Adrenal gland (tissue), 5 donors: ENCODE measurements at regions not wholly inside any gene's neighbourhood (a gene's known extent, or its start where the extent isn't known, plus 50 kb on each side); places are given as distances from the start of the nearest gene placed in this dataset.

Experiments
- POLR2A ChIP-seq, 2 donors: fragments of 450-650 bp; IDR thresholded peaks; one replicate each; pipeline ENCODE4 v1.6.1; 2017; ENCODE audit warnings: antibody characterized with exemption in 2 of 2, mild to moderate bottlenecking in 2 of 2, moderate library complexity in 1 of 2
- TF ChIP-seq, protein P1 (sequence below), 6 experiments: fragments of 450-650 bp in 4 of 6; fragments of 200-600 bp in 2 of 6; sonication (generic) in 1 of 6; IDR thresholded peaks; 1 replicate in 5 of 6; 2 replicates in 1 of 6; pipeline versions ENCODE4 v1.5.1 to v1.8.0; 2016 to 2021; ENCODE audit warnings: antibody characterized with exemption in 6 of 6, mild to moderate bottlenecking in 2 of 6, moderate library complexity in 1 of 6
- donor health status: DM: no; HTN: no; CAD: no.

DNA sequence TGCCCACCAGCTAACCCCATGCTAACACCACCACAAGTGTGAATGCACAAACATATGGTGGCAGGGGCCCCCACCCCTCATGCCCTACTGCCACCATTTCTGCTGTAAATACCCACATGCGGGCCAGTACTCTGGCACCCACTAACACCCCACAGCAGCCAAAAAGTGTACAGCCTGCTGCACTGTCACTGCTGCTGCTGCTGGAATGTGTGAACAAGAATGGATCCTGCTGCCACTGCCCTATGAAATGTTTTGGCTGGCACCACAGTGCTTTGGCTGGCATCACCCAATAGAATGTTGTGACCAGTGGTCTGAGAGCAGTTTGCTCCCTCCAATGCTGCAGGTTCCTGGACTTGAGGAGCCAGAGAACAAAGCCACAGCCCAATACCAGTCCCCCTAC, 606.6 kb upstream of the SORCS1 start:
- no peak for TF ChIP-seq POLR2A (IDR thresholded peaks at IDR 0.05)
- TF ChIP-seq, protein P1, sequence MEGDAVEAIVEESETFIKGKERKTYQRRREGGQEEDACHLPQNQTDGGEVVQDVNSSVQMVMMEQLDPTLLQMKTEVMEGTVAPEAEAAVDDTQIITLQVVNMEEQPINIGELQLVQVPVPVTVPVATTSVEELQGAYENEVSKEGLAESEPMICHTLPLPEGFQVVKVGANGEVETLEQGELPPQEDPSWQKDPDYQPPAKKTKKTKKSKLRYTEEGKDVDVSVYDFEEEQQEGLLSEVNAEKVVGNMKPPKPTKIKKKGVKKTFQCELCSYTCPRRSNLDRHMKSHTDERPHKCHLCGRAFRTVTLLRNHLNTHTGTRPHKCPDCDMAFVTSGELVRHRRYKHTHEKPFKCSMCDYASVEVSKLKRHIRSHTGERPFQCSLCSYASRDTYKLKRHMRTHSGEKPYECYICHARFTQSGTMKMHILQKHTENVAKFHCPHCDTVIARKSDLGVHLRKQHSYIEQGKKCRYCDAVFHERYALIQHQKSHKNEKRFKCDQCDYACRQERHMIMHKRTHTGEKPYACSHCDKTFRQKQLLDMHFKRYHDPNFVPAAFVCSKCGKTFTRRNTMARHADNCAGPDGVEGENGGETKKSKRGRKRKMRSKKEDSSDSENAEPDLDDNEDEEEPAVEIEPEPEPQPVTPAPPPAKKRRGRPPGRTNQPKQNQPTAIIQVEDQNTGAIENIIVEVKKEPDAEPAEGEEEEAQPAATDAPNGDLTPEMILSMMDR (IDR thresholded peaks at IDR 0.05): no peak
